ENCODE measurements at regions not wholly inside any gene's neighbourhood (a gene's known extent, or its start where the extent isn't known, plus 50 kb on each side); places are given as distances from the start of the nearest gene placed in this dataset.
"Not testable (repeated sequence)": the region's sequence is repeated elsewhere in the genome, so short reads cannot be mapped to it uniquely, and the experiment has no call there.

DNA sequence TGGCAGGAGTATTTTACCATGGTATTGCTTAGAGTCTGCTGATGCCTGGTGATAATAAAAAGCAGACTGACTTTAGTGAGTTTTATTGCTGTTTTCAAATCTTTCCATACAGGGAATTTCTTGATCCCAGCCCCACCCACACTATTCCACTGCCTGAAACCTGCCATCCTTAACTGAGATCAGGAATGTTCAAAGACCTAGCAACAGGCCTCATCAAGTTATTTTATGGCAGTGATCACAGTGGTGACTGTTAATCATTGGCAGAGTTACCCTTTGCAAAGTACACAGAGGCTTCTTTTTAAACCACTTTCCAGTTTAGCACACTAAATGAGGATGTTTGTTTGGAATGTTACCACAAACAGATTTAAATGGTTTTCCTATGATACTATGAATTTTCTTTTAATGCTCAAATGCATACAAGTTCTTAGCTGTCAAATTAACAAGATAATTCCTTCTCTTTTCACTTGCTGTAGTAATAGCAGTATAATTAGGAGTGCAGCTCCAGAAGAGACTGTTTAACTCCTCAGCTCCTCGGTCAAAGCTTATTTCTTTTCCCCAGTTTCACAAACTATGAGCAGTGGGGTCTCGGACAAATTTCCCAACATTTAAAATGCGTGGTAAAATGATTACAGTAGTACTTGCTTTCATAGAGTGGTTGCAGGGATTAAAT lies 69.9 kb upstream of the USP25 start:
- Mint-ChIP-seq H3K27me3 (no peaks in the 10 kb centered on the region), H3K36me3 (ENCODE audit: low read depth) (no peaks in the 10 kb centered on the region), H3K4me3 (no peak overlapping the region), H3K4me1 (ENCODE audit: low read depth) (no peaks in the 10 kb centered on the region), H3K9me3 (no peaks in the 10 kb centered on the region), H3K27ac (no peak overlapping the region)

DNA sequence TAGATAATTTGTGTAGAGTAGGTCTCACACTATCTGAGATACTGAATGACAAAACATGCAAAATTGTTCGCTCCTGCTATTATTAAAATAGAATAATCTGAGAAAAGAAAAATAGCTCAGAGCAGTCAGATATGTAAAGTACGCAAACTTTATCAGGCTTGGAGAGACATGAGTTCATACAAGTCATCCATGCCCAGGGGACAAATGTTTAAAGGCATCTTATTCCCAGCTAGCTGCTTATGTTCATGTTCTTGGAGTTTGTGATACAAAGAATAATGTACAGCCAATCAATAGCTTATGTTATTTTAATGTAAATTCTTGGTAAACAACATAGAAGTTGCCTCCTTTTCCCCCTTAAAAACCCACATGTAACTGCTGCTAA lies 69.4 kb upstream of the USP25 start:
- H3K4me1 Mint-ChIP-seq (ENCODE audit: low read depth), result no peaks in the 10 kb centered on the region
- H3K36me3 Mint-ChIP-seq (ENCODE audit: low read depth), result no peaks in the 10 kb centered on the region
- no peaks in the 10 kb centered on the region for H3K9me3 Mint-ChIP-seq
- H3K27me3 Mint-ChIP-seq, result no peaks in the 10 kb centered on the region
- H3K27ac Mint-ChIP-seq, result no peak overlapping the region
- H3K4me3 Mint-ChIP-seq, result no peak overlapping the region

GRCh38 chr21:15667010-15667409 lies 62.8 kb upstream of the USP25 start:
- Mint-ChIP-seq H3K36me3 (ENCODE audit: low read depth) (no peaks in the 10 kb centered on the region), H3K27me3 (no peaks in the 10 kb centered on the region), H3K4me1 (ENCODE audit: low read depth) (no peaks in the 10 kb centered on the region), H3K27ac (no peak overlapping the region), H3K9me3 (no peaks in the 10 kb centered on the region), H3K4me3 (no peak overlapping the region)

DNA sequence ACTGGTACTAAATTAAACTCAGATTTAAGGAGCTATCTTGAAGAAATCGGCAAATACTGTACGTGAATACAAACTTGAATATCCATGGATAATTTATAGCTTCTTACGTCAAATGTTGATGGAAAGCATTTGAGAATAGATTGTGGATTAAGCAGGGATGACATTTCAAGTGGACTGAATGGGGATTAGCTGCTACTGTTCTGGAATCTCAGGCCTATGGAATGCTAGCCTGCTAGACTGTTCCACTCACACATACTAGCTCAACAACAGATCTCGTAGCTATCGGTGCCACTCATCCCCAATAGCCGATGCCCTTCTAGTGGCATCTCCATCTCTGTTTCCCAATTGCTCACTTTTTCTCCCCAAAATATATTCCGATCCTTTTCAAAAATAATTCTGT lies 62.0 kb upstream of the USP25 start:
- H3K36me3 Mint-ChIP-seq (ENCODE audit: low read depth), result no peaks in the 10 kb centered on the region
- no peaks in the 10 kb centered on the region for H3K27me3 Mint-ChIP-seq
- no peak overlapping the region for H3K4me3 Mint-ChIP-seq
- no peak overlapping the region for H3K27ac Mint-ChIP-seq
- H3K9me3 Mint-ChIP-seq, result no peaks in the 10 kb centered on the region
- H3K4me1 Mint-ChIP-seq (ENCODE audit: low read depth), result no peaks in the 10 kb centered on the region

GRCh38 chr21:15669247-15669646 lies 60.5 kb upstream of the USP25 start:
- no peak overlapping the region for H3K4me3 Mint-ChIP-seq
- no peaks in the 10 kb centered on the region for H3K9me3 Mint-ChIP-seq
- H3K27me3 Mint-ChIP-seq, result no peaks in the 10 kb centered on the region
- H3K27ac Mint-ChIP-seq, result no peak overlapping the region
- no peaks in the 10 kb centered on the region for H3K4me1 Mint-ChIP-seq (ENCODE audit: low read depth)
- H3K36me3 Mint-ChIP-seq (ENCODE audit: low read depth), result no peaks in the 10 kb centered on the region

- Mint-ChIP-seq H3K27ac (no peak overlapping the region), H3K36me3 (ENCODE audit: low read depth) (no peaks in the 10 kb centered on the region), H3K4me3 (no peak overlapping the region), H3K9me3 (no peaks in the 10 kb centered on the region), H3K4me1 (ENCODE audit: low read depth) (no peaks in the 10 kb centered on the region), H3K27me3 (no peaks in the 10 kb centered on the region)
Observed at GRCh38 chr21:15671188-15671587, 58.6 kb upstream of the USP25 start.

DNA sequence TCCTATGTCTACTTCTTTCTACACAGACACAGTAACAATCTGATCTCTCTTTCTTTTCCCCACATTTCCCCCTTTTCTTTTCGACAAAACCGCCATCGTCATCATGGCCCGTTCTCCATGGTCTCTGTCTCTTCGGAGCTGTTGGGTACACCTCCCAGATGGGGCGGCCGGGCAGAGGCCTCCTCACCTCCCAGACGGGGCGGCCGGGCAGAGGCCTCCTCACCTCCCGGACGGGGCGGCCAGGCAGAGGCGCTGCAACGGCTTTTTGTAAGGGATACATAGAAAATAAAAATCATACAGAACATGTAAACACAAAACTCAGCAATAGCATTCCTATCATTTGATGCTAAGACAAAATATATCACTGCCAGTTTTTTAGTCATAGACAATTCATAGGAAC lies 57.2 kb upstream of the USP25 start:
- H3K4me1 Mint-ChIP-seq (ENCODE audit: low read depth); H3K27me3 Mint-ChIP-seq; H3K36me3 Mint-ChIP-seq (ENCODE audit: low read depth); H3K4me3 Mint-ChIP-seq; H3K27ac Mint-ChIP-seq; H3K9me3 Mint-ChIP-seq: not testable (repeated sequence)

GRCh38 chr21:15676935-15677334 lies 52.8 kb upstream of the USP25 start:
- no peak overlapping the region for H3K27ac Mint-ChIP-seq
- no peak overlapping the region for H3K4me3 Mint-ChIP-seq
- no peaks in the 10 kb centered on the region for H3K4me1 Mint-ChIP-seq (ENCODE audit: low read depth)
- H3K27me3 Mint-ChIP-seq, result no peaks in the 10 kb centered on the region
- no peaks in the 10 kb centered on the region for H3K9me3 Mint-ChIP-seq
- H3K36me3 Mint-ChIP-seq (ENCODE audit: low read depth), result no peaks in the 10 kb centered on the region

GRCh38 chr21:15679630-15680029 lies 50.2 kb upstream of the USP25 start:
- Mint-ChIP-seq H3K27me3 (no peaks in the 10 kb centered on the region), H3K4me1 (ENCODE audit: low read depth) (peaks cover 6% of the 10 kb centered on the region), H3K4me3 (no peak overlapping the region), H3K36me3 (ENCODE audit: low read depth) (no peaks in the 10 kb centered on the region), H3K27ac (no peak overlapping the region), H3K9me3 (no peaks in the 10 kb centered on the region)
